K562 (cell line): ENCODE measurements at regions not wholly inside any gene's neighbourhood (a gene's known extent, or its start where the extent isn't known, plus 50 kb on each side); places are given as distances from the start of the nearest gene placed in this dataset.

ENCODE experiments used
- ATAC-seq: fragments of 200-7000 bp; cut with Tn5 transposase; 3 replicates; pipeline ENCODE4 v1.9.1; 2020; ENCODE audit warnings: moderate library complexity
- BruUV-seq: library from RNA; stranded (reverse); fragments of 400-500 nt; replicated peaks from 2 replicates; lab custom pipeline; 2021; lab: Mats Ljungman, UMichigan
- CTCF ChIA-PET: fragments of 300-600 bp; formaldehyde crosslinking; extraction: SDS; loops from one replicate; lab custom pipeline; 2021; ENCODE audit warnings: low intra/inter-chr PET ratio; lab: Yijun Ruan, JAX
- POLR2A ChIA-PET: fragments of 300-600, 350-650 bp; sonication (Branson Sonifier 250); formaldehyde crosslinking; extraction: SDS; loops from one replicate; lab custom pipeline; 2021; ENCODE audit warnings: antibody characterized with exemption, inconsistent platforms; lab: Yijun Ruan, JAX
- DNase-seq, 4 experiments: peaks; one replicate each; pipeline versions ENCODE4 v3.0.0 to v3.0.0-alpha.2; 2011 to 2018; ENCODE audit warnings: low spot score in 3 of 4, mixed read lengths in 3 of 4; ENCODE audit errors: extremely low read depth in 1 of 4
- FAIRE-seq: peaks from 2 replicates; lab custom pipeline; 2011; peaks lifted over from hg19 to GRCh38; lab: Jason Lieb, UNC
- H2AFZ ChIP-seq: 2 replicates; pipeline ENCODE4 v1.6.0; 2011; ENCODE audit warnings: low read depth, low read length, control low read depth, inconsistent platforms
- H3K27ac ChIP-seq: fragments of 200-600 bp; 3 replicates; pipeline ENCODE4 v1.8.0; 2011; ENCODE audit warnings: low read depth, mild to moderate bottlenecking, control low read depth, inconsistent platforms, low read length, moderate library complexity, mixed read lengths; ENCODE audit errors: extremely low read depth
- H3K27me3 ChIP-seq, 2 experiments: fragments of 300-600 bp in 1 of 2; 2 replicates in 1 of 2; 3 replicates in 1 of 2; pipeline versions ENCODE4 v1.6.0 to v1.8.0; 2011; ENCODE audit warnings: inconsistent platforms in 2 of 2, low read length in 2 of 2, mild to moderate bottlenecking in 1 of 2, mixed read lengths in 1 of 2, moderate library complexity in 1 of 2; ENCODE audit not compliant: control insufficient read depth in 2 of 2, insufficient read depth in 2 of 2
- H3K36me3 ChIP-seq: fragments of 300-600 bp; 3 replicates; pipeline ENCODE4 v1.8.0; 2011; ENCODE audit warnings: mild to moderate bottlenecking, low read length, inconsistent platforms; ENCODE audit not compliant: control insufficient read depth, insufficient read depth
- H3K4me1 ChIP-seq, 2 experiments: fragments of 200-600 bp in 1 of 2; replicated peaks in 1 of 2; 2 replicates in 1 of 2; 3 replicates in 1 of 2; pipeline versions ENCODE4 v1.5.1 to v1.8.0; 2011; ENCODE audit warnings: inconsistent platforms in 2 of 2, low read length in 2 of 2, mild to moderate bottlenecking in 1 of 2, mixed read lengths in 1 of 2, moderate library complexity in 1 of 2; ENCODE audit not compliant: control insufficient read depth in 2 of 2, insufficient read depth in 2 of 2
- H3K4me2 ChIP-seq: 2 replicates; pipeline ENCODE4 v1.6.1; 2011; ENCODE audit warnings: low read length, control low read depth, inconsistent platforms, mixed read lengths; ENCODE audit not compliant: insufficient read depth
- H3K4me3 ChIP-seq: fragments of 200-600 bp; sonication (generic), shearing (Covaris generic); 2 replicates; pipeline ENCODE4 v1.5.1; 2016; ENCODE audit warnings: control low read depth, inconsistent platforms
- H3K79me2 ChIP-seq: fragments of 200-600 bp; 3 replicates; pipeline ENCODE4 v1.8.0; 2011; ENCODE audit warnings: low read length, inconsistent platforms; ENCODE audit not compliant: control insufficient read depth, insufficient read depth
- H3K9ac ChIP-seq, 2 experiments: 2 replicates each; pipeline versions ENCODE4 v1.6.0 to v1.6.1; 2011; ENCODE audit warnings: low read depth in 2 of 2, low read length in 2 of 2, control low read depth in 1 of 2, inconsistent platforms in 1 of 2, mild to moderate bottlenecking in 1 of 2, mixed read lengths in 1 of 2; ENCODE audit not compliant: insufficient read depth in 1 of 2
- H3K9me1 ChIP-seq: one replicate; pipeline ENCODE4 v1.6.0; 2011; ENCODE audit warnings: inconsistent platforms, mild to moderate bottlenecking, low read length, moderate library complexity; ENCODE audit not compliant: control insufficient read depth, insufficient read depth
- H3K9me3 ChIP-seq: replicated peaks from 2 replicates; pipeline ENCODE4 v1.5.1; 2011; ENCODE audit warnings: low read depth, low read length, inconsistent platforms; ENCODE audit not compliant: control insufficient read depth, insufficient read depth
- H4K20me1 ChIP-seq: replicated peaks from 2 replicates; pipeline ENCODE4 v1.6.1; 2011; ENCODE audit warnings: low read length, inconsistent platforms, mixed read lengths; ENCODE audit not compliant: control insufficient read depth, insufficient read depth
- BCL6 ChIP-seq: fragments of 250-450 bp; sonication (Bioruptor Pico); IDR thresholded peaks from 2 replicates; pipeline ENCODE4 v1.4.0; 2020
- HCFC1 ChIP-seq: IDR thresholded peaks from 2 replicates; pipeline ENCODE4 v1.6.1; 2012; ENCODE audit warnings: low read depth, low read length, improper control_type of control experiment
- HIVEP1 ChIP-seq: fragments of 250-450 bp; sonication (Bioruptor Pico); IDR thresholded peaks from 2 replicates; pipeline ENCODE4 v1.4.0; 2020; ENCODE audit warnings: mild to moderate bottlenecking
- MYC ChIP-seq, 2 experiments: fragments of 250-450 bp in 1 of 2; sonication (Bioruptor Pico) in 1 of 2; IDR thresholded peaks; 2 replicates each; pipeline versions ENCODE4 v1.5.1 to v1.6.1; 2012 to 2021; ENCODE audit warnings: low read depth in 2 of 2, borderline replicate concordance in 1 of 2, improper control_type of control experiment in 1 of 2, low read length in 1 of 2, mild to moderate bottlenecking in 1 of 2, moderate library complexity in 1 of 2
- NCOA2 ChIP-seq, 2 experiments: fragments of 450-650 bp; IDR thresholded peaks; 2 replicates each; pipeline ENCODE4 v1.6.1; 2018; ENCODE audit warnings: mild to moderate bottlenecking in 2 of 2, moderate library complexity in 1 of 2; ENCODE audit not compliant: partially characterized antibody in 2 of 2
- NFE2 ChIP-seq: IDR thresholded peaks from 2 replicates; pipeline ENCODE4 v1.6.1; 2014; ENCODE audit warnings: antibody characterized with exemption, low read depth
- RHOXF2B ChIP-seq: fragments of 250-450 bp; sonication (Bioruptor Pico); conservative IDR thresholded peaks from 2 replicates; pipeline ENCODE4 v1.5.1; 2021
- TCF7 ChIP-seq: sonication (generic); IDR thresholded peaks from 2 replicates; pipeline ENCODE4 v1.6.1; 2016; ENCODE audit warnings: antibody characterized with exemption, borderline replicate concordance
- WGBS: fragments of 100-300 bp; shearing (Covaris generic); methylation state at CpG from one replicate; pipeline ENCODE4 v1.1.6; 2016; ENCODE audit warnings: low coverage, mixed read lengths; ENCODE audit not compliant: insufficient coverage; ENCODE audit errors: missing lambda C conversion rate; 5-methylcytosine and 5-hydroxymethylcytosine counted together
- in situ Hi-C: fragments of 300-500 bp; cut with MboI; formaldehyde crosslinking; loops from 4 replicates; pipeline ENCODE4 v1.15.0; 2018; ENCODE audit warnings: inconsistent platforms, mixed read lengths
- intact Hi-C: fragments of 100-400 bp; cut with micrococcal nuclease; formaldehyde crosslinking; loops from 2 replicates; pipeline ENCODE4 v1.14.2; 2022
- TF ChIP-seq, protein P1 (sequence below): sonication (generic); formaldehyde crosslinking; IDR thresholded peaks from 2 replicates; pipeline ENCODE4 v1.8.1; 2023; ENCODE audit warnings: mild to moderate bottlenecking, missing genetic modification reagents
- TF ChIP-seq, protein P2 (sequence below): sonication (generic); formaldehyde crosslinking; IDR thresholded peaks from 2 replicates; pipeline ENCODE4 v1.9.0; 2022; ENCODE audit warnings: mild to moderate bottlenecking, missing genetic modification reagents

- BruUV-seq: no TSS peak
- Histone ChIP-seq H4K20me1 (no peaks in the 10 kb centered on the region), H3K4me2 (no peak overlapping the region), H3K4me1 (no peaks in the 10 kb centered on the region), H3K27ac (no peak overlapping the region), H3K27me3 (peaks cover 0 to 12% of the 10 kb centered on the region in 2 experiments; a peak in 3 of 5 replicates), H2AFZ (no peak overlapping the region), H3K9me1 (no peaks in the 10 kb centered on the region), H3K9ac (no peak overlapping the region), H3K9me3 (no peaks in the 10 kb centered on the region), H3K79me2 (no peaks in the 10 kb centered on the region), H3K4me3 (no peak overlapping the region), H3K36me3 (no peaks in the 10 kb centered on the region)
- no peak for DNase-seq
- intact Hi-C loops (no loop called here), in situ Hi-C loops (no loop called here)
- CTCF ChIA-PET: no interaction called here
- under 1% methylated on average over 10 of the region's 10 CpGs for WGBS
- POLR2A ChIA-PET: interaction anchor here (0.6 kb wide), 1 partner anchor 151 kb away, joined by 3 read pairs; no protein-coding TSS in a partner anchor
- no peak for ATAC-seq
- FAIRE-seq: no peak
- TF ChIP-seq, protein P1, sequence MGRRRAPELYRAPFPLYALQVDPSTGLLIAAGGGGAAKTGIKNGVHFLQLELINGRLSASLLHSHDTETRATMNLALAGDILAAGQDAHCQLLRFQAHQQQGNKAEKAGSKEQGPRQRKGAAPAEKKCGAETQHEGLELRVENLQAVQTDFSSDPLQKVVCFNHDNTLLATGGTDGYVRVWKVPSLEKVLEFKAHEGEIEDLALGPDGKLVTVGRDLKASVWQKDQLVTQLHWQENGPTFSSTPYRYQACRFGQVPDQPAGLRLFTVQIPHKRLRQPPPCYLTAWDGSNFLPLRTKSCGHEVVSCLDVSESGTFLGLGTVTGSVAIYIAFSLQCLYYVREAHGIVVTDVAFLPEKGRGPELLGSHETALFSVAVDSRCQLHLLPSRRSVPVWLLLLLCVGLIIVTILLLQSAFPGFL: no peak
- no peak for TF ChIP-seq HIVEP1 (CRISPR knock-in tag)
- no peak for TF ChIP-seq TCF7
- TF ChIP-seq, protein P2, sequence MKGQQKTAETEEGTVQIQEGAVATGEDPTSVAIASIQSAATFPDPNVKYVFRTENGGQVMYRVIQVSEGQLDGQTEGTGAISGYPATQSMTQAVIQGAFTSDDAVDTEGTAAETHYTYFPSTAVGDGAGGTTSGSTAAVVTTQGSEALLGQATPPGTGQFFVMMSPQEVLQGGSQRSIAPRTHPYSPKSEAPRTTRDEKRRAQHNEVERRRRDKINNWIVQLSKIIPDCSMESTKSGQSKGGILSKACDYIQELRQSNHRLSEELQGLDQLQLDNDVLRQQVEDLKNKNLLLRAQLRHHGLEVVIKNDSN (CRISPR knock-in tag): no peak
- no peak for TF ChIP-seq HCFC1
- no peak for TF ChIP-seq NCOA2 (IDR thresholded peaks at IDR 0.05; ENCODE audit: partially characterized antibody in 2 of 2)
- no peak for TF ChIP-seq BCL6 (CRISPR knock-in tag)
- no peak for TF ChIP-seq RHOXF2B (CRISPR knock-in tag)
- TF ChIP-seq NFE2: no peak
- no peak for TF ChIP-seq MYC (IDR thresholded peaks at IDR 0.05; ENCODE audit: low read depth, low read length)
- no peak for TF ChIP-seq MYC (CRISPR knock-in tag; IDR thresholded peaks at IDR 0.05; ENCODE audit: borderline replicate concordance, low read depth)
Measured at GRCh38 chr5:57598097-57598496, 115.5 kb upstream of the ACTBL2 start.
